HepG2 (cell line): ENCODE measurements at regions not wholly inside any gene's neighbourhood (a gene's known extent, or its start where the extent isn't known, plus 50 kb on each side); places are given as distances from the start of the nearest gene placed in this dataset.

Experiments used
- ATAC-seq: fragments of 200-7000 bp; cut with Tn5 transposase; 3 replicates; pipeline ENCODE4 v1.9.1; 2020; ENCODE audit warnings: mild to moderate bottlenecking, moderate library complexity
- BruUV-seq: library from RNA; stranded (reverse); fragments of 400-500 nt; replicated peaks from 2 replicates; lab custom pipeline; 2021; lab: Mats Ljungman, UMichigan
- CTCF ChIA-PET: fragments of 300-600 bp; formaldehyde crosslinking; extraction: SDS; loops from one replicate; lab custom pipeline; 2021; ENCODE audit warnings: low total read pairs, inconsistent platforms, low intra/inter-chr PET ratio; lab: Yijun Ruan, JAX
- POLR2A ChIA-PET: fragments of 350-600 bp; sonication (Branson Sonifier 250); formaldehyde crosslinking; loops from one replicate; lab custom pipeline; 2020; ENCODE audit warnings: antibody characterized with exemption, inconsistent platforms; lab: Yijun Ruan, JAX
- DNase-seq: peaks from one replicate; pipeline ENCODE4 v3.0.0-alpha.2; 2015; ENCODE audit warnings: low spot score
- FAIRE-seq: peaks from 3 replicates; lab custom pipeline; 2011; peaks lifted over from hg19 to GRCh38; lab: Jason Lieb, UNC
- H2AFZ ChIP-seq: one replicate; pipeline ENCODE4 v1.6.1; 2011; ENCODE audit warnings: low read length, inconsistent platforms
- H3K27ac ChIP-seq: fragments of 300-600 bp; 3 replicates; pipeline ENCODE4 v1.8.0; 2011; ENCODE audit warnings: mixed run types, mild to moderate bottlenecking, mixed read lengths, low read length, inconsistent platforms; ENCODE audit not compliant: insufficient read depth; ENCODE audit errors: extremely low read length
- H3K27me3 ChIP-seq, 2 experiments: fragments of 200-600 bp in 1 of 2; 2 replicates in 1 of 2; 3 replicates in 1 of 2; pipeline versions ENCODE4 v1.6.0 to v1.8.0; 2011; ENCODE audit warnings: low read length in 2 of 2, mild to moderate bottlenecking in 2 of 2, moderate library complexity in 2 of 2, inconsistent platforms in 1 of 2; ENCODE audit not compliant: insufficient read depth in 2 of 2, control insufficient read depth in 1 of 2
- H3K36me3 ChIP-seq, 2 experiments: fragments of 200-600 bp in 1 of 2; replicated peaks in 1 of 2; 2 replicates in 1 of 2; 3 replicates in 1 of 2; pipeline versions ENCODE4 v1.5.1 to v1.8.0; 2011; ENCODE audit warnings: low read length in 2 of 2, inconsistent platforms in 1 of 2; ENCODE audit not compliant: insufficient read depth in 2 of 2, control insufficient read depth in 1 of 2
- H3K4me1 ChIP-seq: 2 replicates; pipeline ENCODE4 v1.5.1; 2012; ENCODE audit warnings: low read length, inconsistent platforms; ENCODE audit not compliant: insufficient read depth
- H3K4me2 ChIP-seq: 2 replicates; pipeline ENCODE4 v1.6.0; 2011; ENCODE audit warnings: low read depth, low read length, inconsistent platforms
- H3K4me3 ChIP-seq, 3 experiments: fragments of 200-600 bp in 1 of 3; sonication (generic), shearing (Covaris generic) in 1 of 3; replicated peaks in 1 of 3; 2 replicates each; pipeline ENCODE4 v1.5.1; 2011 to 2016; ENCODE audit warnings: low read length in 3 of 3, inconsistent platforms in 2 of 3, low read depth in 2 of 3, mild to moderate bottlenecking in 2 of 3, control low read depth in 1 of 3, mixed read lengths in 1 of 3; ENCODE audit not compliant: insufficient read depth in 1 of 3
- H3K79me2 ChIP-seq: one replicate; pipeline ENCODE4 v1.6.1; 2011; ENCODE audit warnings: low read length, inconsistent platforms; ENCODE audit not compliant: insufficient read depth
- H3K9ac ChIP-seq: 2 replicates; pipeline ENCODE4 v1.6.0; 2011; ENCODE audit warnings: mild to moderate bottlenecking, low read depth, low read length, inconsistent platforms; ENCODE audit not compliant: insufficient read depth
- H3K9me3 ChIP-seq: 2 replicates; pipeline ENCODE4 v1.5.1; 2012; ENCODE audit warnings: mild to moderate bottlenecking, low read length
- H4K20me1 ChIP-seq: 2 replicates; pipeline ENCODE4 v1.6.0; 2011; ENCODE audit warnings: inconsistent platforms, mild to moderate bottlenecking, low read length, moderate library complexity; ENCODE audit not compliant: insufficient read depth
- E2F2 ChIP-seq: sonication (generic); formaldehyde crosslinking; IDR thresholded peaks from 2 replicates; pipeline ENCODE4 v1.4.0; 2020; ENCODE audit warnings: missing genetic modification reagents, borderline replicate concordance
- ELF4 ChIP-seq: sonication (generic); formaldehyde crosslinking; IDR thresholded peaks from 2 replicates; pipeline ENCODE4 v1.5.0; 2020; ENCODE audit warnings: missing genetic modification reagents, mild to moderate bottlenecking, moderate library complexity, borderline replicate concordance
- ESRRA ChIP-seq: sonication (generic); formaldehyde crosslinking; IDR thresholded peaks from 2 replicates; pipeline ENCODE4 v1.5.1; 2020; ENCODE audit warnings: mild to moderate bottlenecking, low read depth, missing genetic modification reagents
- MIER2 ChIP-seq: IDR thresholded peaks from 2 replicates; pipeline ENCODE4 v1.6.1; 2016; ENCODE audit warnings: missing biosample characterization, missing genetic modification reagents
- NCOR1 ChIP-seq: fragments of 200-600 bp; sonication (generic); IDR thresholded peaks from 2 replicates; pipeline ENCODE4 v1.7.0; 2017; ENCODE audit warnings: antibody characterized with exemption, low read length, borderline replicate concordance
- NFE2L2 ChIP-seq: fragments of 150-350 bp; IDR thresholded peaks from 2 replicates; pipeline ENCODE4 v1.6.1; 2014; ENCODE audit warnings: low read length
- NR0B2 ChIP-seq: sonication (generic); formaldehyde crosslinking; IDR thresholded peaks from 2 replicates; pipeline ENCODE4 v1.4.0; 2020; ENCODE audit warnings: mild to moderate bottlenecking, missing genetic modification reagents
- SP5 ChIP-seq: IDR thresholded peaks from 2 replicates; pipeline ENCODE4 v1.6.1; 2016; ENCODE audit warnings: low read depth, borderline replicate concordance
- STAG1 ChIP-seq: sonication (generic); formaldehyde crosslinking; IDR thresholded peaks from 2 replicates; pipeline ENCODE4 v1.4.0; 2020; ENCODE audit warnings: missing genetic modification reagents
- TFDP2 ChIP-seq: sonication (generic); formaldehyde crosslinking; IDR thresholded peaks from 2 replicates; pipeline ENCODE4 v1.4.0; 2020; ENCODE audit warnings: missing genetic modification reagents
- ZBTB2 ChIP-seq: sonication (generic); formaldehyde crosslinking; IDR thresholded peaks from 2 replicates; pipeline ENCODE4 v1.8.0; 2022; ENCODE audit warnings: low read depth, missing genetic modification reagents
- ZNF225 ChIP-seq: sonication (generic); formaldehyde crosslinking; IDR thresholded peaks from 2 replicates; pipeline ENCODE4 v1.4.0; 2020; ENCODE audit warnings: mild to moderate bottlenecking, missing genetic modification reagents
- ZNF274 ChIP-seq: sonication (generic); formaldehyde crosslinking; IDR thresholded peaks from 2 replicates; pipeline ENCODE4 v1.5.1; 2020; ENCODE audit warnings: mild to moderate bottlenecking, missing genetic modification reagents
- WGBS: methylation state at CpG from one replicate; pipeline ENCODE4 v1.1.6; 2017; ENCODE audit warnings: low lambda C conversion rate; 5-methylcytosine and 5-hydroxymethylcytosine counted together
- in situ Hi-C: cut with HindIII; loops from 2 replicates; pipeline ENCODE4 v1.10.0; 2017; ENCODE audit warnings: low pct_unique_long_range_greater_than_20kb; ENCODE audit not compliant: extremely low pct_ligation_motif_present
- intact Hi-C: fragments of 100-400 bp; cut with micrococcal nuclease; formaldehyde crosslinking; loops from one replicate; pipeline ENCODE4 v1.10.0; 2022; ENCODE audit not compliant: unreplicated experiment

GRCh38 chr3:110855207-110855606 is 216.4 kb upstream of the NECTIN3 start:
- no peaks in the 10 kb centered on the region for H3K36me3 ChIP-seq
- TF ChIP-seq ZBTB2, result no peak
- TF ChIP-seq ZNF274, result no peak
- no peak for TF ChIP-seq E2F2 (CRISPR knock-in tag)
- TF ChIP-seq ESRRA (CRISPR knock-in tag), result no peak
- no peak for TF ChIP-seq TFDP2 (CRISPR knock-in tag)
- no peak for TF ChIP-seq STAG1 (CRISPR knock-in tag)
- no peak for TF ChIP-seq SP5 (CRISPR knock-in tag)
- no peak for TF ChIP-seq NR0B2 (CRISPR knock-in tag)
- no peak for TF ChIP-seq MIER2 (CRISPR knock-in tag)
- no peak for TF ChIP-seq ELF4 (CRISPR knock-in tag)
- TF ChIP-seq ZNF225 (CRISPR knock-in tag), result no peak
- no peak for TF ChIP-seq NFE2L2
- no peak for TF ChIP-seq NCOR1
- H3K27ac ChIP-seq, result no peak overlapping the region
- no peaks in the 10 kb centered on the region for H3K27me3 ChIP-seq
- ChIA-PET CTCF (no interaction called here), POLR2A (no interaction called here)
- no peak overlapping the region for H2AFZ ChIP-seq
- H3K79me2 ChIP-seq, result no peaks in the 10 kb centered on the region
- no peak overlapping the region for H3K9ac ChIP-seq
- 3% methylated on average over 2 of the region's 2 CpGs for WGBS
- ATAC-seq (no peak), DNase-seq (no peak), FAIRE-seq (no peak)
- no peaks in the 10 kb centered on the region for H3K9me3 ChIP-seq
- intact Hi-C loops, result no loop called here
- in situ Hi-C loops, result no loop called here
- no TSS peak for BruUV-seq
- no peaks in the 10 kb centered on the region for H3K4me1 ChIP-seq
- no peaks in the 10 kb centered on the region for H4K20me1 ChIP-seq
- H3K4me2 ChIP-seq, result no peak overlapping the region
- no peak overlapping the region for H3K4me3 ChIP-seq
